ENCODE measurements at regions not wholly inside any gene's neighbourhood (a gene's known extent, or its start where the extent isn't known, plus 50 kb on each side); places are given as distances from the start of the nearest gene placed in this dataset.

- no peak for TF ChIP-seq POLR2AphosphoS5 (IDR thresholded peaks at IDR 0.05)
- TF ChIP-seq, protein P1, sequence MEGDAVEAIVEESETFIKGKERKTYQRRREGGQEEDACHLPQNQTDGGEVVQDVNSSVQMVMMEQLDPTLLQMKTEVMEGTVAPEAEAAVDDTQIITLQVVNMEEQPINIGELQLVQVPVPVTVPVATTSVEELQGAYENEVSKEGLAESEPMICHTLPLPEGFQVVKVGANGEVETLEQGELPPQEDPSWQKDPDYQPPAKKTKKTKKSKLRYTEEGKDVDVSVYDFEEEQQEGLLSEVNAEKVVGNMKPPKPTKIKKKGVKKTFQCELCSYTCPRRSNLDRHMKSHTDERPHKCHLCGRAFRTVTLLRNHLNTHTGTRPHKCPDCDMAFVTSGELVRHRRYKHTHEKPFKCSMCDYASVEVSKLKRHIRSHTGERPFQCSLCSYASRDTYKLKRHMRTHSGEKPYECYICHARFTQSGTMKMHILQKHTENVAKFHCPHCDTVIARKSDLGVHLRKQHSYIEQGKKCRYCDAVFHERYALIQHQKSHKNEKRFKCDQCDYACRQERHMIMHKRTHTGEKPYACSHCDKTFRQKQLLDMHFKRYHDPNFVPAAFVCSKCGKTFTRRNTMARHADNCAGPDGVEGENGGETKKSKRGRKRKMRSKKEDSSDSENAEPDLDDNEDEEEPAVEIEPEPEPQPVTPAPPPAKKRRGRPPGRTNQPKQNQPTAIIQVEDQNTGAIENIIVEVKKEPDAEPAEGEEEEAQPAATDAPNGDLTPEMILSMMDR (IDR thresholded peaks at IDR 0.05) = no peak
These were observed 86.6 kb upstream of the SLC25A48 start for GRCh38 chr5:135747824-135748223.
